ENCODE measurements at regions not wholly inside any gene's neighbourhood (a gene's known extent, or its start where the extent isn't known, plus 50 kb on each side); places are given as distances from the start of the nearest gene placed in this dataset.

DNA sequence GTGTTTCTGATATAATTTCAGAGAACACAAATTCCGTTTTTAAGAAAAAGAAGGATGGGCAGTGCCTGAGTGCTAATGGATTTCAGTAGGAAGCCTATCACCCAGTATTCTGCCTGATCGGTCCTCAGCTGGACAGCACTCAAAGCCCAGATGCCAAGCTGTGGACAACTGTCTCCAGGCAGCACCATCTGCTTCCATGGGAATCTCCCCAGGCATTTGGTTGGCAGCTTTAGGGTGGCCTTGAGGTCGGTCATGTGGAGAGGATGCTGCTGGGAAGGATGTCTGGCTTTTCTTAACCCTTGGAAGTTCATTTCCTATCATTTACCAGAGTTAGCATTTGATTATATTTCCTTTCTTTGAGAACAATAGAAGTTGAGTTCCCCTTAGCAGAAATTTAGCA lies 311.7 kb downstream of the TBC1D4 start:
- no peak for TF ChIP-seq SMAD3 (CRISPR knock-in tag; IDR thresholded peaks at IDR 0.05; ENCODE audit: borderline replicate concordance)
- TF ChIP-seq, protein P1, sequence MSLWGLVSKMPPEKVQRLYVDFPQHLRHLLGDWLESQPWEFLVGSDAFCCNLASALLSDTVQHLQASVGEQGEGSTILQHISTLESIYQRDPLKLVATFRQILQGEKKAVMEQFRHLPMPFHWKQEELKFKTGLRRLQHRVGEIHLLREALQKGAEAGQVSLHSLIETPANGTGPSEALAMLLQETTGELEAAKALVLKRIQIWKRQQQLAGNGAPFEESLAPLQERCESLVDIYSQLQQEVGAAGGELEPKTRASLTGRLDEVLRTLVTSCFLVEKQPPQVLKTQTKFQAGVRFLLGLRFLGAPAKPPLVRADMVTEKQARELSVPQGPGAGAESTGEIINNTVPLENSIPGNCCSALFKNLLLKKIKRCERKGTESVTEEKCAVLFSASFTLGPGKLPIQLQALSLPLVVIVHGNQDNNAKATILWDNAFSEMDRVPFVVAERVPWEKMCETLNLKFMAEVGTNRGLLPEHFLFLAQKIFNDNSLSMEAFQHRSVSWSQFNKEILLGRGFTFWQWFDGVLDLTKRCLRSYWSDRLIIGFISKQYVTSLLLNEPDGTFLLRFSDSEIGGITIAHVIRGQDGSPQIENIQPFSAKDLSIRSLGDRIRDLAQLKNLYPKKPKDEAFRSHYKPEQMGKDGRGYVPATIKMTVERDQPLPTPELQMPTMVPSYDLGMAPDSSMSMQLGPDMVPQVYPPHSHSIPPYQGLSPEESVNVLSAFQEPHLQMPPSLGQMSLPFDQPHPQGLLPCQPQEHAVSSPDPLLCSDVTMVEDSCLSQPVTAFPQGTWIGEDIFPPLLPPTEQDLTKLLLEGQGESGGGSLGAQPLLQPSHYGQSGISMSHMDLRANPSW (CRISPR knock-in tag; conservative IDR thresholded peaks at IDR 0.05; ENCODE audit: low read depth) = no peak
- TF ChIP-seq FOXJ3 (CRISPR knock-in tag; IDR thresholded peaks at IDR 0.05; ENCODE audit: borderline replicate concordance) = no peak
- no peak for TF ChIP-seq CTCF (IDR thresholded peaks at IDR 0.05)
- TF ChIP-seq, protein P2, sequence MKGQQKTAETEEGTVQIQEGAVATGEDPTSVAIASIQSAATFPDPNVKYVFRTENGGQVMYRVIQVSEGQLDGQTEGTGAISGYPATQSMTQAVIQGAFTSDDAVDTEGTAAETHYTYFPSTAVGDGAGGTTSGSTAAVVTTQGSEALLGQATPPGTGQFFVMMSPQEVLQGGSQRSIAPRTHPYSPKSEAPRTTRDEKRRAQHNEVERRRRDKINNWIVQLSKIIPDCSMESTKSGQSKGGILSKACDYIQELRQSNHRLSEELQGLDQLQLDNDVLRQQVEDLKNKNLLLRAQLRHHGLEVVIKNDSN (CRISPR knock-in tag; IDR thresholded peaks at IDR 0.05) = no peak
- TF ChIP-seq ZNF121 (CRISPR knock-in tag; IDR thresholded peaks at IDR 0.05) = no peak
- TF ChIP-seq E2F1 (CRISPR knock-in tag; IDR thresholded peaks at IDR 0.05) = no peak
- TF ChIP-seq NFATC4 (CRISPR knock-in tag; IDR thresholded peaks at IDR 0.05) = no peak
- TF ChIP-seq ATF3 (CRISPR knock-in tag; conservative IDR thresholded peaks at IDR 0.05) = no peak
- TF ChIP-seq ESRRA (CRISPR knock-in tag; IDR thresholded peaks at IDR 0.05; ENCODE audit: borderline replicate concordance) = no peak

Measured in WTC11 (cell line).